Stomach smooth muscle (tissue), 2 donors: ENCODE measurements at regions not wholly inside any gene's neighbourhood (a gene's known extent, or its start where the extent isn't known, plus 50 kb on each side); places are given as distances from the start of the nearest gene placed in this dataset.
"Not testable (repeated sequence)": the region's sequence is repeated elsewhere in the genome, so short reads cannot be mapped to it uniquely, and the experiment has no call there.

ENCODE experiments used
- H3K27ac ChIP-seq: one replicate; pipeline ENCODE4 v1.7.0; 2013; ENCODE audit warnings: mild to moderate bottlenecking, low read length, inconsistent platforms
- H3K27me3 ChIP-seq, 2 donors: one replicate each; pipeline ENCODE4 v1.7.0; 2013; ENCODE audit warnings: low read length in 2 of 2; ENCODE audit not compliant: insufficient read depth in 2 of 2, control insufficient read depth in 1 of 2
- H3K36me3 ChIP-seq, 2 donors: one replicate each; pipeline ENCODE4 v1.7.0; 2013; ENCODE audit warnings: low read length in 2 of 2; ENCODE audit not compliant: control insufficient read depth in 2 of 2, insufficient read depth in 2 of 2
- H3K4me1 ChIP-seq: one replicate; pipeline ENCODE4 v1.7.0; 2013; ENCODE audit warnings: low read length; ENCODE audit not compliant: control insufficient read depth, insufficient read depth
- H3K4me3 ChIP-seq, 2 donors: one replicate each; pipeline ENCODE4 v1.7.0; 2013; ENCODE audit warnings: low read length in 2 of 2
- H3K9ac ChIP-seq, 2 donors: one replicate each; pipeline ENCODE4 v1.7.0; 2013; ENCODE audit warnings: low read length in 2 of 2, mild to moderate bottlenecking in 1 of 2
- H3K9me3 ChIP-seq, 2 donors: one replicate each; pipeline ENCODE4 v1.7.0; 2013; ENCODE audit warnings: low read length in 2 of 2; ENCODE audit not compliant: control insufficient read depth in 2 of 2
- donor health status: healthy.
- donor health status: Pancreatic carcinoma.

GRCh38 chr4:134958862-134959261 lies 757.3 kb upstream of the PABPC4L start:
- H3K4me3 ChIP-seq = no peak overlapping the region
- no peaks in the 10 kb centered on the region for H3K9me3 ChIP-seq
- no peak overlapping the region for H3K9ac ChIP-seq
- no peaks in the 10 kb centered on the region for H3K4me1 ChIP-seq
- no peak overlapping the region for H3K27ac ChIP-seq
- no peaks in the 10 kb centered on the region for H3K36me3 ChIP-seq
- H3K27me3 ChIP-seq = no peaks in the 10 kb centered on the region

DNA sequence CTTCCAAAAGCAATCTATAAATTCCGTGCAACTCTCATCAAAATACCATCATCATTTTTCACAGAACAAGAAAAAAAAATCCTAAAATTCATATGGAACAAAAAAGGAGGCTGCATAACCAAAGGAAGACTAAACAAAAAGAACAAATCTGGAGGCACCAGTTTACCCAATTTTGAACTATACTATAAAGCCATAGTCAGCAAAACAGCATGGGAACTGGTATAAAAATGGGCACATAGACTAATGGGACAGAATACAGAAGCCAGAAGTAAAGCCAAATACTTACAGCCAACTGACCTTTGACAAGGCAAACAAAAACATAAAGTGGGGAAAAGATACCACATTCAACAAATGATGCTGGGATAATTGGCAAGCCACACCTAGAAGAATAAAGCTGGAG lies 753.5 kb upstream of the PABPC4L start:
- no peaks in the 10 kb centered on the region for H3K36me3 ChIP-seq
- no peak overlapping the region for H3K4me3 ChIP-seq
- no peaks in the 10 kb centered on the region for H3K9me3 ChIP-seq
- no peaks in the 10 kb centered on the region for H3K4me1 ChIP-seq
- no peak overlapping the region for H3K27ac ChIP-seq
- no peak overlapping the region for H3K9ac ChIP-seq
- no peaks in the 10 kb centered on the region for H3K27me3 ChIP-seq

DNA sequence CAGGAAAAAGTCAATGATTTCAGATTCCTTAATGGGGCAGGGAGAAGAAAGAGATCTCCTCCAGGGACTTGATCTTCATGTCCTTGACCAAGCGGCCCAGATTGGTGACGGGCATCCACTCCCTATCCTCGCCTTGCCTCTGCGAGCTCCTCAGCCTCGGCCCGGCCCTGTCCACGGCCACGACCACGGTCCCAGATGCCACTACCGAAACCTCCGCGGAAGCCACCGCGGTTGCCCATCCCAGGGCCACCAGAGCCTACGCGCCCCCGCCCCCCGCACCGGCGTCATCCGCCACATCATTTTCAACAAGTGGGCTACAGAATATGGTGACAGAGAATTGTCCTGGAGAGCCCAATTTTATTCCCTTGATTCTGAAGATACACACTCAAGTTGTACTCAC lies 751.2 kb upstream of the PABPC4L start:
- Histone ChIP-seq H3K4me1 (no peaks in the 10 kb centered on the region), H3K27ac (no peak overlapping the region), H3K9ac (no peak overlapping the region)

GRCh38 chr4:134952305-134952704 lies 750.7 kb upstream of the PABPC4L start:
- H3K9me3 ChIP-seq = no peaks in the 10 kb centered on the region
- no peak overlapping the region for H3K9ac ChIP-seq
- H3K27ac ChIP-seq = no peak overlapping the region
- H3K4me1 ChIP-seq = no peaks in the 10 kb centered on the region
- no peaks in the 10 kb centered on the region for H3K27me3 ChIP-seq
- H3K4me3 ChIP-seq = no peak overlapping the region
- no peaks in the 10 kb centered on the region for H3K36me3 ChIP-seq

More for the DNA sequence above, 751.2 kb upstream of the PABPC4L start:
- H3K4me3 ChIP-seq = no peak overlapping the region
- no peaks in the 10 kb centered on the region for H3K27me3 ChIP-seq
- H3K36me3 ChIP-seq = no peaks in the 10 kb centered on the region
- H3K9me3 ChIP-seq = no peaks in the 10 kb centered on the region

- no peak overlapping the region for H3K27ac ChIP-seq
- H3K36me3 ChIP-seq = no peaks in the 10 kb centered on the region
- no peaks in the 10 kb centered on the region for H3K4me1 ChIP-seq
- no peaks in the 10 kb centered on the region for H3K27me3 ChIP-seq
- no peaks in the 10 kb centered on the region for H3K9me3 ChIP-seq
- no peak overlapping the region for H3K9ac ChIP-seq
- H3K4me3 ChIP-seq = no peak overlapping the region
Measured at GRCh38 chr4:134948110-134948642, 746.6 kb upstream of the PABPC4L start.

- Histone ChIP-seq H3K27me3 (no peaks in the 10 kb centered on the region), H3K27ac (no peak overlapping the region), H3K4me1 (no peaks in the 10 kb centered on the region), H3K4me3 (no peak overlapping the region), H3K9ac (no peak overlapping the region), H3K9me3 (no peaks in the 10 kb centered on the region), H3K36me3 (no peaks in the 10 kb centered on the region)
Measured at GRCh38 chr4:134944115-134944514, 742.5 kb upstream of the PABPC4L start.

DNA sequence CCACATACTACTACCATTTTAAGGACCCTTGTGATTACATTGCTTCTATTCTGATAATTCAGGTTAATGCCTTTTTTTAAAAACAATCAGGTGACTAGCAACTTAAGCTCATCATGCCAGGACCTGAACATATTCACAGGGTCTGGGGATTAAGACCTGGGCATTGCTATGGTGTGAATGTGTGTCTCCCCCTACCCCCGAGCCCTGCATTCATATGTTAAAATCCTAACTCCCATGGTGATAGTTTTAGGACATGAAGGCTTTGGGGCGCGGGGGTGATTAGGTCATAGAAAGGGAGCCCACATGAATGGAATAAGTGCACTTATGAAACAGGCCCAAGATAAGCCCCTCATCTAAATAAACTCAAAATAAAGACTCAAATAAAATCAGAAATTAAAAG lies 734.4 kb upstream of the PABPC4L start:
- no peak overlapping the region for H3K27ac ChIP-seq
- no peak overlapping the region for H3K4me3 ChIP-seq
- no peaks in the 10 kb centered on the region for H3K36me3 ChIP-seq
- H3K9me3 ChIP-seq = no peaks in the 10 kb centered on the region
- H3K4me1 ChIP-seq = no peaks in the 10 kb centered on the region
- no peaks in the 10 kb centered on the region for H3K27me3 ChIP-seq
- H3K9ac ChIP-seq = no peak overlapping the region

- Histone ChIP-seq H3K27ac (no peak overlapping the region), H3K9ac (no peak overlapping the region), H3K4me1 (no peaks in the 10 kb centered on the region), H3K4me3 (no peak overlapping the region), H3K36me3 (no peaks in the 10 kb centered on the region), H3K27me3 (no peaks in the 10 kb centered on the region), H3K9me3 (no peaks in the 10 kb centered on the region)
Measured at GRCh38 chr4:134935320-134935719, 733.7 kb upstream of the PABPC4L start.

GRCh38 chr4:134934036-134934808 lies 732.6 kb upstream of the PABPC4L start:
- Histone ChIP-seq H3K27ac (no peak overlapping the region), H3K4me3 (no peak overlapping the region), H3K9me3 (no peaks in the 10 kb centered on the region), H3K4me1 (no peaks in the 10 kb centered on the region), H3K36me3 (no peaks in the 10 kb centered on the region), H3K27me3 (no peaks in the 10 kb centered on the region), H3K9ac (no peak overlapping the region)

- Histone ChIP-seq H3K4me3 (no peak overlapping the region), H3K36me3 (no peaks in the 10 kb centered on the region), H3K9ac (no peak overlapping the region), H3K27ac (no peak overlapping the region), H3K9me3 (no peaks in the 10 kb centered on the region), H3K27me3 (no peaks in the 10 kb centered on the region), H3K4me1 (no peaks in the 10 kb centered on the region)
Measured at GRCh38 chr4:134915355-134915754, 713.8 kb upstream of the PABPC4L start.

GRCh38 chr4:134914250-134914649 lies 712.7 kb upstream of the PABPC4L start:
- not testable (repeated sequence) for H3K27ac ChIP-seq, H3K9ac ChIP-seq, H3K4me1 ChIP-seq, H3K9me3 ChIP-seq, H3K4me3 ChIP-seq, H3K36me3 ChIP-seq, H3K27me3 ChIP-seq
